Stimulated activated CD8-positive, alpha-beta memory T cell treated with anti-CD3 and anti-CD28 coated beads, Interleukin-4, amount 100 ng/mL, for 48 hours (primary cell): ENCODE measurements at regions not wholly inside any gene's neighbourhood (a gene's known extent, or its start where the extent isn't known, plus 50 kb on each side); places are given as distances from the start of the nearest gene placed in this dataset.

Experiments used
- DNase-seq: peaks from one replicate; pipeline ENCODE4 v3.0.0-alpha.2; 2020

GRCh38 chr6:164424489-164424888 is 884.9 kb downstream of the C6orf118 start:
- DNase-seq: no peak

- no peak for DNase-seq
These were observed 890.3 kb downstream of the C6orf118 start for GRCh38 chr6:164419099-164419498.

GRCh38 chr6:164418262-164418588 is 891.2 kb downstream of the C6orf118 start:
- no peak for DNase-seq

- no peak for DNase-seq
These were observed 891.7 kb downstream of the C6orf118 start for GRCh38 chr6:164417537-164418261.

GRCh38 chr6:164415832-164416563 is 893.4 kb downstream of the C6orf118 start:
- DNase-seq: no peak

- no peak for DNase-seq
These were observed 894.7 kb downstream of the C6orf118 start for GRCh38 chr6:164414695-164415094.

GRCh38 chr6:164412566-164412965 is 896.8 kb downstream of the C6orf118 start:
- no peak for DNase-seq

- no peak for DNase-seq
These were observed 899.4 kb downstream of the C6orf118 start for GRCh38 chr6:164410017-164410416.

- DNase-seq: no peak
These were observed 899.9 kb downstream of the C6orf118 start for GRCh38 chr6:164409309-164410009.

- no peak for DNase-seq
These were observed 900.5 kb downstream of the C6orf118 start for GRCh38 chr6:164408868-164409267.

- no peak for DNase-seq
These were observed 904.5 kb downstream of the C6orf118 start for GRCh38 chr6:164404812-164405488.

- DNase-seq: no peak
These were observed 907.5 kb downstream of the C6orf118 start for GRCh38 chr6:164401871-164402270.

GRCh38 chr6:164398647-164399046 is 910.8 kb downstream of the C6orf118 start:
- DNase-seq: no peak

- DNase-seq: no peak
These were observed 913.0 kb downstream of the C6orf118 start for GRCh38 chr6:164396071-164397047.

- no peak for DNase-seq
These were observed 929.6 kb downstream of the C6orf118 start for GRCh38 chr6:164379795-164380194.

GRCh38 chr6:164378330-164378729 is 931.1 kb downstream of the C6orf118 start:
- DNase-seq: no peak

GRCh38 chr6:164377348-164377918 is 932.0 kb downstream of the C6orf118 start:
- no peak for DNase-seq

- DNase-seq: no peak
These were observed 938.6 kb downstream of the C6orf118 start for GRCh38 chr6:164370773-164371172.

GRCh38 chr6:164359441-164359840 is 944.9 kb downstream of the QKI start:
- no peak for DNase-seq

- no peak for DNase-seq
These were observed 944.5 kb downstream of the QKI start for GRCh38 chr6:164359036-164359435.

- no peak for DNase-seq
These were observed 942.3 kb downstream of the QKI start for GRCh38 chr6:164356814-164357213.

GRCh38 chr6:164347455-164347854 is 932.9 kb downstream of the QKI start:
- DNase-seq: no peak
